ENCODE measurements at regions not wholly inside any gene's neighbourhood (a gene's known extent, or its start where the extent isn't known, plus 50 kb on each side); places are given as distances from the start of the nearest gene placed in this dataset.
A peak's percentile ranks its signal among the peaks of the same experiment; 100 is the strongest.
"Not testable (repeated sequence)": the region's sequence is repeated elsewhere in the genome, so short reads cannot be mapped to it uniquely, and the experiment has no call there.

- no peak for ATAC-seq
Observed at GRCh38 chrX:78603908-78604307, 55.2 kb downstream of the RTL3 start.

GRCh38 chrX:78595901-78596502 lies 63.1 kb downstream of the RTL3 start:
- ATAC-seq = no peak

GRCh38 chrX:78593701-78594100 lies 65.4 kb downstream of the RTL3 start:
- ATAC-seq = no peak

- ATAC-seq = no peak
Observed at GRCh38 chrX:78592030-78592429, 67.1 kb downstream of the RTL3 start.

GRCh38 chrX:78574306-78574705 lies 84.8 kb downstream of the RTL3 start:
- no peak for ATAC-seq

- no peak for ATAC-seq
Observed at GRCh38 chrX:78573630-78574029, 85.5 kb downstream of the RTL3 start.

GRCh38 chrX:78571849-78572248 lies 87.3 kb downstream of the RTL3 start:
- no peak for ATAC-seq

GRCh38 chrX:78555401-78555980 lies 103.6 kb downstream of the RTL3 start:
- ATAC-seq = no peak

- not testable (repeated sequence) for ATAC-seq
Observed at GRCh38 chrX:78552628-78553027, 106.5 kb downstream of the RTL3 start.

GRCh38 chrX:78548012-78548411 lies 111.1 kb downstream of the RTL3 start:
- ATAC-seq = peak; percentile 57

- no peak for ATAC-seq
Observed at GRCh38 chrX:78545233-78545632, 113.9 kb downstream of the RTL3 start.

- no peak for ATAC-seq
Observed at GRCh38 chrX:78543281-78543680, 115.8 kb downstream of the RTL3 start.

- no peak for ATAC-seq
Observed at GRCh38 chrX:78540171-78540570, 119.0 kb downstream of the RTL3 start.

- no peak for ATAC-seq
Observed at GRCh38 chrX:78534221-78534620, 124.9 kb downstream of the RTL3 start.

GRCh38 chrX:78532363-78532762 lies 126.8 kb downstream of the RTL3 start:
- no peak for ATAC-seq

GRCh38 chrX:78527818-78528217 lies 131.3 kb downstream of the RTL3 start:
- no peak for ATAC-seq

- ATAC-seq = no peak
Observed at GRCh38 chrX:78527263-78527662, 131.9 kb downstream of the RTL3 start.

GRCh38 chrX:78522601-78523000 lies 136.5 kb downstream of the RTL3 start:
- no peak for ATAC-seq

GRCh38 chrX:78517124-78517523 lies 142.0 kb downstream of the RTL3 start:
- ATAC-seq = peak; percentile 59

- ATAC-seq = peak; percentile 63
Observed at GRCh38 chrX:78514852-78515251, 144.3 kb downstream of the RTL3 start.

- no peak for ATAC-seq
Observed at GRCh38 chrX:78513971-78514738, 145.0 kb downstream of the RTL3 start.

GRCh38 chrX:78506248-78506647 lies 152.9 kb downstream of the RTL3 start:
- no peak for ATAC-seq

- no peak for ATAC-seq
Observed at GRCh38 chrX:78496483-78496882, 162.6 kb downstream of the RTL3 start.

GRCh38 chrX:78493180-78493579 lies 165.8 kb upstream of the CYSLTR1 start:
- no peak for ATAC-seq
